ENCODE measurements at regions not wholly inside any gene's neighbourhood (a gene's known extent, or its start where the extent isn't known, plus 50 kb on each side); places are given as distances from the start of the nearest gene placed in this dataset.

DNA sequence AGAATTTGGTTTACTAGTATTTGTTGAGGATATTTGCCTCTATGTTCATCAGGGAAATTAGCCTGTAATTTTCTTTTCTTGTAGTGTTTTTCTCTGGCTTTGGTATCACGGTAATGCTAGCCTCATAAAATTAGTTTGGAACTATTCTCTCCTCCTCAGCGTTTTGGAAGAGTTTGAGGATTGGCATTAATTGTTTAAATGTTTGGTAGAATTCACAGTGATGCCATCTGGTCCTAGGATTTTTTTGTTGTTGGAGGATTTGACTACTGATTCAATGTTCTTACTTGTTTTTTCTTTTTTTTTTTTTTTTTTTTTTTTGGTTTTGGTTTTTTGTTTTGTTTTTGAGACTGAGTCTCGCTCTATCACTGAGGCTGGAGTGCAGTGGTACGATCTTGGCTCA, 156.2 kb upstream of the BTBD3 start:
- Histone ChIP-seq H3K79me2 (ENCODE audit: control insufficient read depth in 1 of 2, insufficient read depth in 2 of 2, low read length in 2 of 2) (no peaks in the 10 kb centered on the region), H4K5ac (ENCODE audit: insufficient read length, low read depth, low read length) (no peak overlapping the region), H3K23ac (ENCODE audit: insufficient read length) (no peak overlapping the region), H2BK20ac (ENCODE audit: low read length) (no peak overlapping the region), H3K23me2 (ENCODE audit: low read depth, low read length) (no peaks in the 10 kb centered on the region), H3K9me3 (ENCODE audit: insufficient read depth in 2 of 2, low read depth in 1 of 2, low read length in 1 of 2) (no peaks in the 10 kb centered on the region), H2AFZ (ENCODE audit: low read length) (no peak overlapping the region), H3K14ac (ENCODE audit: insufficient read length) (no peak overlapping the region), H2BK120ac (replicated peaks; ENCODE audit: low read depth, low read length) (no peak overlapping the region), H3K4me3 (ENCODE audit: extremely low read depth in 1 of 4, insufficient read depth in 2 of 4, low read depth in 3 of 4, low read length in 4 of 4) (no peak overlapping the region), H2BK5ac (ENCODE audit: low read depth, low read length) (no peak overlapping the region), H4K20me1 (replicated peaks in 1 of 2; ENCODE audit: control insufficient read depth in 1 of 2, insufficient read depth in 2 of 2, low read length in 2 of 2) (no peaks in the 10 kb centered on the region), H4K8ac (ENCODE audit: extremely low read depth, insufficient read depth, low read length) (no peak overlapping the region), H3K36me3 (ENCODE audit: control insufficient read depth in 2 of 4, insufficient read depth in 4 of 4, low read length in 3 of 4) (no peaks in the 10 kb centered on the region), H3K18ac (ENCODE audit: extremely low read depth, low read length) (no peak overlapping the region), H3K4me1 (replicated peaks in 1 of 4; ENCODE audit: control insufficient read depth in 3 of 4, insufficient read depth in 4 of 4, low read length in 3 of 4) (peaks cover 0 to 5% (median 3%) of the 10 kb centered on the region in 4 experiments; a peak in 4 of 7 replicates), H2BK15ac (ENCODE audit: low read length) (no peak overlapping the region), H3K4me2 (ENCODE audit: insufficient read depth in 1 of 2, low read depth in 2 of 2, low read length in 2 of 2) (no peak overlapping the region), H2AK5ac (ENCODE audit: low read depth, low read length) (no peak overlapping the region), H2BK12ac (ENCODE audit: low read depth, low read length) (no peak overlapping the region), H3K27me3 (replicated peaks in 1 of 4; ENCODE audit: control insufficient read depth in 3 of 4, extremely low read depth in 1 of 4, insufficient read depth in 3 of 4, low read length in 3 of 4) (no peaks in the 10 kb centered on the region), H3K79me1 (ENCODE audit: low read depth, low read length) (no peaks in the 10 kb centered on the region), H4K91ac (replicated peaks; ENCODE audit: insufficient read length, low read length) (no peak overlapping the region), H3K4ac (replicated peaks; ENCODE audit: insufficient read length, low read depth, low read length) (no peak overlapping the region), H3K27ac (ENCODE audit: low read depth, low read length) (no peak overlapping the region), H3K56ac (replicated peaks; ENCODE audit: insufficient read length, low read depth, low read length) (no peak overlapping the region), H3K9ac (replicated peaks in 1 of 4; ENCODE audit: extremely low read depth in 1 of 4, low read depth in 3 of 4, low read length in 3 of 4) (no peak overlapping the region)
- DNase-seq (ENCODE audit: low read depth in 1 of 2, low spot score in 2 of 2) (no peak), FAIRE-seq (no peak)
- 71% methylated on average over 4 of the region's 4 CpGs; no CpG with 5 or more reads in 1 of the 2 experiments for WGBS, 2 experiments (ENCODE audit: extremely low coverage in 1 of 2, insufficient coverage in 1 of 2, insufficient read length in 1 of 2, insufficient replicate concordance in 2 of 2, low coverage in 1 of 2, low lambda C conversion rate in 2 of 2, missing lambda C conversion rate in 1 of 2)
- CTCF ChIA-PET (ENCODE audit: partially characterized antibody), result no interaction called here
- POLR2A ChIA-PET (ENCODE audit: partially characterized antibody), result no interaction called here
- no peak for TF ChIP-seq BRCA1 (IDR thresholded peaks at IDR 0.05; ENCODE audit: low read depth, low read length)
- no peak for TF ChIP-seq SIN3A (conservative IDR thresholded peaks at IDR 0.05 in 1 of 2, IDR thresholded peaks at IDR 0.05 in 1 of 2; ENCODE audit: low read depth in 1 of 2, low read length in 2 of 2)
- no peak for TF ChIP-seq CREB1 (IDR thresholded peaks at IDR 0.05)
- TF ChIP-seq FOSL1 (IDR thresholded peaks at IDR 0.05; ENCODE audit: insufficient read depth, low read depth, low read length), result no peak
- no peak for TF ChIP-seq NRF1 (IDR thresholded peaks at IDR 0.05; ENCODE audit: low read depth, low read length)
- no peak for TF ChIP-seq RXRA (IDR thresholded peaks at IDR 0.05; ENCODE audit: insufficient read depth, low read depth, low read length)
- TF ChIP-seq, protein P1, sequence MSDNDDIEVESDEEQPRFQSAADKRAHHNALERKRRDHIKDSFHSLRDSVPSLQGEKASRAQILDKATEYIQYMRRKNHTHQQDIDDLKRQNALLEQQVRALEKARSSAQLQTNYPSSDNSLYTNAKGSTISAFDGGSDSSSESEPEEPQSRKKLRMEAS (IDR thresholded peaks at IDR 0.05), result no peak
- TF ChIP-seq SIRT6 (IDR thresholded peaks at IDR 0.05; ENCODE audit: low read length), result no peak
- TF ChIP-seq, protein P2, sequence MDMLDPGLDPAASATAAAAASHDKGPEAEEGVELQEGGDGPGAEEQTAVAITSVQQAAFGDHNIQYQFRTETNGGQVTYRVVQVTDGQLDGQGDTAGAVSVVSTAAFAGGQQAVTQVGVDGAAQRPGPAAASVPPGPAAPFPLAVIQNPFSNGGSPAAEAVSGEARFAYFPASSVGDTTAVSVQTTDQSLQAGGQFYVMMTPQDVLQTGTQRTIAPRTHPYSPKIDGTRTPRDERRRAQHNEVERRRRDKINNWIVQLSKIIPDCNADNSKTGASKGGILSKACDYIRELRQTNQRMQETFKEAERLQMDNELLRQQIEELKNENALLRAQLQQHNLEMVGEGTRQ (IDR thresholded peaks at IDR 0.05; ENCODE audit: low read length), result no peak
- no peak for TF ChIP-seq CBX8 (IDR thresholded peaks at IDR 0.05; ENCODE audit: borderline replicate concordance, low read depth, low read length)
- no peak for TF ChIP-seq HDAC6 (IDR thresholded peaks at IDR 0.05; ENCODE audit: low read depth, low read length)
- TF ChIP-seq KDM5A (IDR thresholded peaks at IDR 0.05; ENCODE audit: low read length), result no peak
- no peak for TF ChIP-seq CTBP2 (IDR thresholded peaks at IDR 0.05; ENCODE audit: borderline replicate concordance, insufficient read depth, insufficient read length, low read length)
- TF ChIP-seq ASH2L (IDR thresholded peaks at IDR 0.05; ENCODE audit: low read length), result no peak

Measured in H1 (cell line).